Urinary bladder (tissue), 3 donors: ENCODE measurements at regions not wholly inside any gene's neighbourhood (a gene's known extent, or its start where the extent isn't known, plus 50 kb on each side); places are given as distances from the start of the nearest gene placed in this dataset.

ENCODE experiments used
- DNase-seq: peaks from one replicate; pipeline ENCODE4 v3.0.0-alpha.2; 2015; ENCODE audit errors: extremely low spot score
- H3K27ac ChIP-seq: one replicate; pipeline ENCODE4 v1.5.1; 2013; ENCODE audit warnings: low read depth, mild to moderate bottlenecking, moderate library complexity
- H3K36me3 ChIP-seq: one replicate; pipeline ENCODE4 v1.6.1; 2013; ENCODE audit warnings: mild to moderate bottlenecking, moderate library complexity; ENCODE audit not compliant: insufficient read depth
- H3K4me1 ChIP-seq: one replicate; pipeline ENCODE4 v1.6.1; 2013; ENCODE audit warnings: mild to moderate bottlenecking, moderate library complexity; ENCODE audit not compliant: insufficient read depth
- H3K4me3 ChIP-seq: one replicate; pipeline ENCODE4 v1.5.1; 2013; ENCODE audit warnings: low read depth, low read length
- WGBS: extraction: QIAGEN DNeasy Blood & Tissue Kit; methylation state at CpG from one replicate; pipeline ENCODE4 v1.1.7; 2013; 5-methylcytosine and 5-hydroxymethylcytosine counted together
- donor health status: healthy with polysubstance abuse.
- donor health status: healthy.

GRCh38 chr9:118252027-118252426 lies 547.8 kb downstream of the TLR4 start:
- Histone ChIP-seq H3K4me3 (no peak overlapping the region), H3K27ac (no peak overlapping the region), H3K4me1 (no peaks in the 10 kb centered on the region), H3K36me3 (no peaks in the 10 kb centered on the region)
- no peak for DNase-seq
- WGBS, result 89% methylated on average over 2 of the region's 2 CpGs

GRCh38 chr9:118262191-118262590 lies 558.0 kb downstream of the TLR4 start:
- no peak overlapping the region for H3K4me3 ChIP-seq
- no peaks in the 10 kb centered on the region for H3K4me1 ChIP-seq
- no peak for DNase-seq
- WGBS, result 69% methylated on average over 1 of the region's 1 CpG
- H3K27ac ChIP-seq, result no peak overlapping the region
- H3K36me3 ChIP-seq, result no peaks in the 10 kb centered on the region

- no peaks in the 10 kb centered on the region for H3K36me3 ChIP-seq
- DNase-seq, result no peak
- H3K4me1 ChIP-seq, result no peaks in the 10 kb centered on the region
- no peak overlapping the region for H3K27ac ChIP-seq
- no peak overlapping the region for H3K4me3 ChIP-seq
Observed at GRCh38 chr9:118263949-118264348, 559.7 kb downstream of the TLR4 start.

GRCh38 chr9:118268046-118268445 lies 563.8 kb downstream of the TLR4 start:
- Histone ChIP-seq H3K36me3 (no peaks in the 10 kb centered on the region), H3K4me3 (no peak overlapping the region), H3K4me1 (no peaks in the 10 kb centered on the region), H3K27ac (no peak overlapping the region)
- 84% methylated on average over 6 of the region's 6 CpGs for WGBS
- no peak for DNase-seq

GRCh38 chr9:118269623-118270022 lies 565.4 kb downstream of the TLR4 start:
- Histone ChIP-seq H3K4me3 (no peak overlapping the region), H3K36me3 (no peaks in the 10 kb centered on the region), H3K4me1 (no peaks in the 10 kb centered on the region), H3K27ac (no peak overlapping the region)
- no peak for DNase-seq
- WGBS, result 49% methylated on average over 3 of the region's 3 CpGs

- H3K36me3 ChIP-seq, result no peaks in the 10 kb centered on the region
- 67% methylated on average over 3 of the region's 3 CpGs for WGBS
- no peak overlapping the region for H3K4me3 ChIP-seq
- H3K4me1 ChIP-seq, result no peaks in the 10 kb centered on the region
- H3K27ac ChIP-seq, result no peak overlapping the region
- DNase-seq, result no peak
Observed at GRCh38 chr9:118271331-118271730, 567.1 kb downstream of the TLR4 start.

GRCh38 chr9:118271936-118272335 lies 567.7 kb downstream of the TLR4 start:
- Histone ChIP-seq H3K4me1 (no peaks in the 10 kb centered on the region), H3K4me3 (no peak overlapping the region), H3K27ac (no peak overlapping the region), H3K36me3 (no peaks in the 10 kb centered on the region)
- WGBS, result 90% methylated on average over 1 of the region's 1 CpG
- no peak for DNase-seq

GRCh38 chr9:118273048-118273447 lies 568.8 kb downstream of the TLR4 start:
- no peak overlapping the region for H3K27ac ChIP-seq
- DNase-seq, result no peak
- no peaks in the 10 kb centered on the region for H3K36me3 ChIP-seq
- H3K4me1 ChIP-seq, result no peaks in the 10 kb centered on the region
- no peak overlapping the region for H3K4me3 ChIP-seq

- no peak for DNase-seq
- WGBS, result 77% methylated on average over 6 of the region's 6 CpGs
Observed at GRCh38 chr9:118276784-118277183, 572.6 kb downstream of the TLR4 start.

GRCh38 chr9:118281772-118282171 lies 577.6 kb downstream of the TLR4 start:
- Histone ChIP-seq H3K27ac (no peak overlapping the region), H3K4me1 (no peaks in the 10 kb centered on the region), H3K4me3 (no peak overlapping the region), H3K36me3 (no peaks in the 10 kb centered on the region)
- 43% methylated on average over 3 of the region's 3 CpGs for WGBS
- DNase-seq, result no peak

More at GRCh38 chr9:118276784-118277183, 572.6 kb downstream of the TLR4 start:
- H3K4me1 ChIP-seq, result no peaks in the 10 kb centered on the region
- no peak overlapping the region for H3K27ac ChIP-seq
- no peak overlapping the region for H3K4me3 ChIP-seq
- no peaks in the 10 kb centered on the region for H3K36me3 ChIP-seq

GRCh38 chr9:118283488-118283887 lies 579.3 kb downstream of the TLR4 start:
- DNase-seq, result no peak
- no peak overlapping the region for H3K27ac ChIP-seq
- no peaks in the 10 kb centered on the region for H3K36me3 ChIP-seq
- H3K4me1 ChIP-seq, result no peaks in the 10 kb centered on the region
- H3K4me3 ChIP-seq, result no peak overlapping the region

- Histone ChIP-seq H3K4me1 (no peaks in the 10 kb centered on the region), H3K36me3 (no peaks in the 10 kb centered on the region), H3K4me3 (no peak overlapping the region), H3K27ac (no peak overlapping the region)
- WGBS, result 44% methylated on average over 3 of the region's 3 CpGs
- DNase-seq, result no peak
Observed at GRCh38 chr9:118290116-118290515, 585.9 kb downstream of the TLR4 start.

GRCh38 chr9:118295413-118295812 lies 591.2 kb downstream of the TLR4 start:
- Histone ChIP-seq H3K4me3 (no peak overlapping the region), H3K4me1 (no peaks in the 10 kb centered on the region), H3K27ac (no peak overlapping the region), H3K36me3 (no peaks in the 10 kb centered on the region)
- 59% methylated on average over 4 of the region's 4 CpGs for WGBS
- DNase-seq, result no peak

GRCh38 chr9:118302721-118303120 lies 598.5 kb downstream of the TLR4 start:
- no peaks in the 10 kb centered on the region for H3K4me1 ChIP-seq
- 67% methylated on average over 2 of the region's 2 CpGs for WGBS
- H3K27ac ChIP-seq, result no peak overlapping the region
- H3K4me3 ChIP-seq, result no peak overlapping the region
- DNase-seq, result no peak
- H3K36me3 ChIP-seq, result no peaks in the 10 kb centered on the region

GRCh38 chr9:118303216-118303615 lies 599.0 kb downstream of the TLR4 start:
- 63% methylated on average over 3 of the region's 3 CpGs for WGBS
- no peak overlapping the region for H3K4me3 ChIP-seq
- H3K27ac ChIP-seq, result no peak overlapping the region
- H3K4me1 ChIP-seq, result no peaks in the 10 kb centered on the region
- no peak for DNase-seq
- H3K36me3 ChIP-seq, result no peaks in the 10 kb centered on the region
